ENCODE measurements at regions not wholly inside any gene's neighbourhood (a gene's known extent, or its start where the extent isn't known, plus 50 kb on each side); places are given as distances from the start of the nearest gene placed in this dataset.

DNA sequence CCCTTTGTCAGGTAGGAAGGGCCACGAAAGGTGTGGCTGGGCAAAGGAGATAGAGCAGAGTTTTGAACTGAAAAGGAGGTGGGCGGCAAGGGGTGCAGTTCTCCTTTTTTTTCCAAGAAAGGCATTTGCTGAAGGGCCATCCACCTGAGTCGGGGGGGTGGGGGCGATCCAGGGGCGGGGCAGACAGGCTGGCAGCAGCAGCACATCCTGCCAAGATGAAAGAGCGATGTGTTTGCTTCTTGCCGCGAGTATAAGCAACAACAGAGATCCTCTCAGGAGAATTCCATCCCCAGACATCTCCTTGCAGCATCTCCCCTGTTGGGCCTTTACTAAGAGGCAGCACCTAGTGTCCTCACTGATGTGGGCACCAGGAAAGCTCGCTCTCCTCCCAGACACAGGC, 516.5 kb downstream of the CD83 start:
- ChIA-PET SMC1A (ENCODE audit: uncharacterized antibody, unreplicated experiment) (no interaction called here), RAD21 (ENCODE audit: unreplicated experiment) (no interaction called here), POLR2A (no interaction called here), CTCF (no interaction called here)
- H2AFZ ChIP-seq (ENCODE audit: control insufficient read depth, low read depth, low read length), result no peak overlapping the region
- 73% methylated on average over 9 of the region's 9 CpGs for WGBS (ENCODE audit: insufficient coverage, insufficient replicate concordance, low lambda C conversion rate, missing lambda C conversion rate)
- H3K27me3 ChIP-seq (replicated peaks in 1 of 2; ENCODE audit: control insufficient read depth in 2 of 2, insufficient read depth in 2 of 2, low read length in 1 of 2), result no peaks in the 10 kb centered on the region
- TF ChIP-seq MTA3 (IDR thresholded peaks at IDR 0.05; ENCODE audit: borderline replicate concordance, low read length), result no peak
- TF ChIP-seq CBX3 (IDR thresholded peaks at IDR 0.05; ENCODE audit: borderline replicate concordance, low read depth), result no peak
- TF ChIP-seq RBBP5 (conservative IDR thresholded peaks at IDR 0.05), result no peak
- TF ChIP-seq, protein P1, sequence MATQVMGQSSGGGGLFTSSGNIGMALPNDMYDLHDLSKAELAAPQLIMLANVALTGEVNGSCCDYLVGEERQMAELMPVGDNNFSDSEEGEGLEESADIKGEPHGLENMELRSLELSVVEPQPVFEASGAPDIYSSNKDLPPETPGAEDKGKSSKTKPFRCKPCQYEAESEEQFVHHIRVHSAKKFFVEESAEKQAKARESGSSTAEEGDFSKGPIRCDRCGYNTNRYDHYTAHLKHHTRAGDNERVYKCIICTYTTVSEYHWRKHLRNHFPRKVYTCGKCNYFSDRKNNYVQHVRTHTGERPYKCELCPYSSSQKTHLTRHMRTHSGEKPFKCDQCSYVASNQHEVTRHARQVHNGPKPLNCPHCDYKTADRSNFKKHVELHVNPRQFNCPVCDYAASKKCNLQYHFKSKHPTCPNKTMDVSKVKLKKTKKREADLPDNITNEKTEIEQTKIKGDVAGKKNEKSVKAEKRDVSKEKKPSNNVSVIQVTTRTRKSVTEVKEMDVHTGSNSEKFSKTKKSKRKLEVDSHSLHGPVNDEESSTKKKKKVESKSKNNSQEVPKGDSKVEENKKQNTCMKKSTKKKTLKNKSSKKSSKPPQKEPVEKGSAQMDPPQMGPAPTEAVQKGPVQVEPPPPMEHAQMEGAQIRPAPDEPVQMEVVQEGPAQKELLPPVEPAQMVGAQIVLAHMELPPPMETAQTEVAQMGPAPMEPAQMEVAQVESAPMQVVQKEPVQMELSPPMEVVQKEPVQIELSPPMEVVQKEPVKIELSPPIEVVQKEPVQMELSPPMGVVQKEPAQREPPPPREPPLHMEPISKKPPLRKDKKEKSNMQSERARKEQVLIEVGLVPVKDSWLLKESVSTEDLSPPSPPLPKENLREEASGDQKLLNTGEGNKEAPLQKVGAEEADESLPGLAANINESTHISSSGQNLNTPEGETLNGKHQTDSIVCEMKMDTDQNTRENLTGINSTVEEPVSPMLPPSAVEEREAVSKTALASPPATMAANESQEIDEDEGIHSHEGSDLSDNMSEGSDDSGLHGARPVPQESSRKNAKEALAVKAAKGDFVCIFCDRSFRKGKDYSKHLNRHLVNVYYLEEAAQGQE (IDR thresholded peaks at IDR 0.05; ENCODE audit: low read depth, low read length), result no peak
- no peak for TF ChIP-seq PAX8 (IDR thresholded peaks at IDR 0.05)
- TF ChIP-seq TCF7 (IDR thresholded peaks at IDR 0.05; ENCODE audit: borderline replicate concordance), result no peak
- no peak for TF ChIP-seq MTA2 (IDR thresholded peaks at IDR 0.05; ENCODE audit: low read depth)
- no peak for TF ChIP-seq DPF2 (IDR thresholded peaks at IDR 0.05)
- no peak for TF ChIP-seq PAX5 (IDR thresholded peaks at IDR 0.05; ENCODE audit: borderline replicate concordance, low read depth, low read length)
- no peak for TF ChIP-seq NR2C2 (IDR thresholded peaks at IDR 0.05; ENCODE audit: borderline replicate concordance, control insufficient read depth, insufficient read length, low read depth)
- no peak for TF ChIP-seq NFXL1 (IDR thresholded peaks at IDR 0.05; ENCODE audit: borderline replicate concordance)
- H3K9me3 ChIP-seq (replicated peaks; ENCODE audit: control insufficient read depth, insufficient read depth, low read length), result no peaks in the 10 kb centered on the region; the same call in 2 of the 3 replicates
- no TSS peak for BruUV-seq (replicated peaks)
- H3K36me3 ChIP-seq (ENCODE audit: control insufficient read depth in 2 of 2, insufficient read depth in 2 of 2, low read length in 1 of 2), result no peaks in the 10 kb centered on the region
- no peaks in the 10 kb centered on the region for H4K20me1 ChIP-seq (ENCODE audit: control insufficient read depth, insufficient read depth)
- H3K4me2 ChIP-seq (ENCODE audit: control insufficient read depth, insufficient read depth), result no peak overlapping the region
- ATAC-seq (no peak), DNase-seq (ENCODE audit: low read depth, low spot score) (no peak), FAIRE-seq (no peak)
- H3K79me2 ChIP-seq (ENCODE audit: control insufficient read depth, insufficient read depth, low read length), result no peaks in the 10 kb centered on the region
- no peak overlapping the region for H3K4me3 ChIP-seq
- intact Hi-C loops (cut with micrococcal nuclease; ENCODE audit: unreplicated experiment), result no loop called here
- H3K27ac ChIP-seq (ENCODE audit: control insufficient read depth, insufficient read depth), result no peak overlapping the region
- H3K9ac ChIP-seq (ENCODE audit: control insufficient read depth, insufficient read depth, low read length), result no peak overlapping the region
- H3K4me1 ChIP-seq (ENCODE audit: control insufficient read depth, insufficient read depth, low read length), result peaks cover 32% of the 10 kb centered on the region
- in situ Hi-C loops (cut with MboI), result no loop called here

Data from GM12878 (cell line).